Peyer's patch (tissue), 4 donors: ENCODE measurements at regions not wholly inside any gene's neighbourhood (a gene's known extent, or its start where the extent isn't known, plus 50 kb on each side); places are given as distances from the start of the nearest gene placed in this dataset.

Source experiments
- CTCF ChIP-seq, 6 experiments: fragments of 450-650 bp in 4 of 6; fragments of 200-600 bp in 2 of 6; sonication (generic) in 1 of 6; IDR thresholded peaks; one replicate each; pipeline ENCODE4 v1.5.1; 2017 to 2019; ENCODE audit warnings: antibody characterized with exemption in 6 of 6, mild to moderate bottlenecking in 3 of 6, moderate library complexity in 1 of 6
- POLR2A ChIP-seq, 2 donors: fragments of 450-650 bp; IDR thresholded peaks; one replicate each; pipeline ENCODE4 v1.5.1; 2017; ENCODE audit warnings: antibody characterized with exemption in 2 of 2, mild to moderate bottlenecking in 2 of 2, moderate library complexity in 2 of 2

GRCh38 chr9:7297521-7297920 lies 502.1 kb downstream of the DMAC1 start:
- TF ChIP-seq CTCF (IDR thresholded peaks at IDR 0.05) (no peak), POLR2A (IDR thresholded peaks at IDR 0.05) (no peak)
